Omental fat pad (tissue), 3 donors: ENCODE measurements at regions not wholly inside any gene's neighbourhood (a gene's known extent, or its start where the extent isn't known, plus 50 kb on each side); places are given as distances from the start of the nearest gene placed in this dataset.

Experiments
- ATAC-seq: fragments of 150-250 bp; one replicate; pipeline ENCODE4 v1.9.1; 2016; ENCODE audit warnings: mild to moderate bottlenecking, moderate library complexity; ENCODE audit not compliant: low FRiP score
- DNase-seq: peaks from one replicate; pipeline ENCODE4 v3.0.0-alpha.2; 2019; ENCODE audit warnings: low spot score
- TF ChIP-seq, protein P1 (sequence below), 3 donors: fragments of 450-650 bp; IDR thresholded peaks; one replicate each; pipeline ENCODE4 v1.5.1; 2016 to 2017; ENCODE audit warnings: antibody characterized with exemption in 3 of 3, mild to moderate bottlenecking in 3 of 3, moderate library complexity in 2 of 3

DNA sequence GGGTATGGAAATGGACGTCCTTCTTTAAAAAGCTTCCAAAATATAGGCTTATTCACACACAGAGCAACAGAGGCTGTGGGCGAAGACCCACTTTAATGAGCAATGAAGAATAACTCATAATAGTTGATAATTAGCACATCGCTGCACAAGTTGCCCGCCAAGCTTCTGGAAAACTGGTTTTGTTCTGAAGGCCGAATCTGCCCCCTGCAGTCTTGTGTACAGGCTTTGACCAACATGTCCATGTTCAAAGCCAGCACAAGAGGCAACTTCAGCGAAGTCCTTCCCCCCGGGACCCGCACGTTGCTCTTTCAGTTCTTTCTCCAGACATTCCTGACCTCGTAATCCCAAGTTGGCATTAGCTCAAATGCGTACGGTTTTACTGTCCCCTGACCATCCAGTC is 73.3 kb downstream of the IRX5 start:
- TF ChIP-seq, protein P1, sequence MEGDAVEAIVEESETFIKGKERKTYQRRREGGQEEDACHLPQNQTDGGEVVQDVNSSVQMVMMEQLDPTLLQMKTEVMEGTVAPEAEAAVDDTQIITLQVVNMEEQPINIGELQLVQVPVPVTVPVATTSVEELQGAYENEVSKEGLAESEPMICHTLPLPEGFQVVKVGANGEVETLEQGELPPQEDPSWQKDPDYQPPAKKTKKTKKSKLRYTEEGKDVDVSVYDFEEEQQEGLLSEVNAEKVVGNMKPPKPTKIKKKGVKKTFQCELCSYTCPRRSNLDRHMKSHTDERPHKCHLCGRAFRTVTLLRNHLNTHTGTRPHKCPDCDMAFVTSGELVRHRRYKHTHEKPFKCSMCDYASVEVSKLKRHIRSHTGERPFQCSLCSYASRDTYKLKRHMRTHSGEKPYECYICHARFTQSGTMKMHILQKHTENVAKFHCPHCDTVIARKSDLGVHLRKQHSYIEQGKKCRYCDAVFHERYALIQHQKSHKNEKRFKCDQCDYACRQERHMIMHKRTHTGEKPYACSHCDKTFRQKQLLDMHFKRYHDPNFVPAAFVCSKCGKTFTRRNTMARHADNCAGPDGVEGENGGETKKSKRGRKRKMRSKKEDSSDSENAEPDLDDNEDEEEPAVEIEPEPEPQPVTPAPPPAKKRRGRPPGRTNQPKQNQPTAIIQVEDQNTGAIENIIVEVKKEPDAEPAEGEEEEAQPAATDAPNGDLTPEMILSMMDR (IDR thresholded peaks at IDR 0.05) = no peak
- DNase-seq (no peak), ATAC-seq (no peak)

DNA sequence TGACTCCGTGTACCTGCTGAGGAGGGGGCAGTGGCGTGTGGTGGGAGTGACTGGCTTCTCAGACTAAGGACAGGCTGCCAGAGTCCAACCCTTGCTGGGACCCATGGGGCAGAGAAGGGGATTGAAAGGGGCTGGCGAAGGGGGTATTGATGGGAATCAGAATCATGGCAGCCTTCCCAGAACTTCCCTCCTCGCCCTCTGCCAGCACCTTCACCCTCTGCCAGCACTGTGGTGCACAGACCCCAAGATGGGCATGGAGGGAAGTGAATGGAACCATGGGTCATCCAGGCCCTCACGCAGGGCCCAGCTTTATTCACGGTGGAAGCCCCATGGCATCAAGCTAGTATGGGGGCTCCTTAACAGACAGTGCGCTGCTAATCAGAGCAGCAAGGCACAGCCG is 76.8 kb downstream of the IRX5 start:
- no peak for DNase-seq
- no peak for ATAC-seq
- TF ChIP-seq, protein P1 (IDR thresholded peaks at IDR 0.05) = no peak

DNA sequence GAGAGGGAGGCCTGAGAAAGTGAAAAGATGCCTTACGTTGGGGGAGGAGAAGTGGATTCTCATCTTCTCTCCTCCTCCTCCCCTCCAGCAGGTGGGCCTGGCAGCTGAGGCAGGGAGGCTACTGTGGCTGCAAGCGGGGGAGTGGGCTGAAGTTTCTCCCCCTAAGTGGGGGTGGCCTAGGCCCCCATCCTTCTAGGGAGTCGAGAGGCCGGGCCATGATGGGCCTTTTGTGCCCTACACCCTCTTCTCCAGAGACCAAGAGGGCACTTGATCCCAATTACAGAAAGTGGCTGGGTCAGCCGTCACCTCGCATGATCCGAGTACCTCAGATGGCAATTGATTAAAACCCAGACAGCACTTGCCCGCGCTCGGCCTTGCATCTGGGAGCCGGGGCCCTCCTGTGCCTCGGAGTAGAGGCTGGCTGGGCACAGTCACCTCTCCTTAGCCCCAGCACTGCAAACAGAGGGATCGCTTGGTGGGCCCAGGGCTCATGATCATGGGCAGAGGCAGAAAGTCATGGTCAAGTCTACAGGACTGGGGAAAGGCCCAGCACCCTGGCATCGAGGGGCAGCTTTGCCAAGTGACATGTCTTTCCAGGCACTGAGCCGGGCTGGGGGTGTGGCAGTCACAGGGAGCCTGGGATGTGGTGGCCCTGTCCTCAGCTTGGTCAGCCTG is 78.3 kb downstream of the IRX5 start:
- ATAC-seq = no peak
- DNase-seq = no peak
- TF ChIP-seq, protein P1 (IDR thresholded peaks at IDR 0.05) = no peak

DNA sequence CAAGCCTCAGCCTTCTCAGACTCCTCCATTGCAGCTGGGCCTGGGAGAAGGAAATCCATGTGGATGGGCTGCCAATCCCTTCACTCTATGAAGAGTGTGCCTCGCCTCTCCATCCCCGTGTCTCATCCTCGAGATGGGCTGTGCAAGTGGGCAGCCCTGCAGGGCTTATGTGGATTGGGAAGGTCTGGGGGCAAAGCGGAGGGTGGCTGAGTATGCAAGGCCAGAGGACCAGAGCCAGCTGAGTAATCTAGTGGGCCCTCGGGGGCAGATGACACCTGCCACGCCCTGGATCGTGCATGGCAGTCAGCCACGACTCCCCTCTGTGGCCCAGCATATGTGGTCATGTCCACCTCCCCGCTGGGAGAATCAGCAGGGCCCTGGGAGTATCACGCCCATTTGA is 78.9 kb downstream of the IRX5 start:
- DNase-seq (no peak), ATAC-seq (no peak)
- TF ChIP-seq, protein P1 (IDR thresholded peaks at IDR 0.05) = no peak

DNA sequence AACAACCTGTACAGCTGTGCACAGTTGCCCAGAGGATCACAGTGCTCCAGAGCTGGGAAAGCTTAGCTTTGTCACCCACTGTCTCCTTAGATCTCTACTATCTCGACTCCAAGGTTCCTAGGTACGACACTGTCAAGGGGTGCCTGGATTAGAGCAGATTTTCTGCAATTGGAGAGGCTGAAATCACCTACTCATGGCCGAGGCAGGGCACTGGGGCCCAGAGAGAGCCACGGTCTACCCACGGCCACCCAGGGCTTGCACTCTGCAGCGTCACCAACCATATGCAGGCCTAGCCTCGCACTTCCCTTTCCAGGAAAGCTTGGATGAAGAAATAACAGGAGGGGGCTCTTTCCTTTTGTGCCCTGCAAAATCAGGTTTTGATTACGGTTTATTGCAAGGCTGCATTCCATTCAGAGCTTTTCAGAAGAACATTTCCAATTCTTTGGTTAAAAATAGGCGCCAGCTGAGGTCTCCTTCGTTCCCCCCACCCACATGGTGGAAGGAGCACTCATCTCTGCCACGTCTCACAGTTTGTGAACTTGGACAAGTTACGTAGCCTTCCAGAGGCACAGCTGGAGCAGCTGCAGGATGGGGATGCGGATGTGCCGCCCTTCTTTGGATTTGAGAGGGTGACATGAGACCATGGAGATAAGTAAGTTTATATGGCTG is 80.0 kb downstream of the IRX5 start:
- TF ChIP-seq, protein P1 (IDR thresholded peaks at IDR 0.05) = no peak
- no peak for ATAC-seq

DNA sequence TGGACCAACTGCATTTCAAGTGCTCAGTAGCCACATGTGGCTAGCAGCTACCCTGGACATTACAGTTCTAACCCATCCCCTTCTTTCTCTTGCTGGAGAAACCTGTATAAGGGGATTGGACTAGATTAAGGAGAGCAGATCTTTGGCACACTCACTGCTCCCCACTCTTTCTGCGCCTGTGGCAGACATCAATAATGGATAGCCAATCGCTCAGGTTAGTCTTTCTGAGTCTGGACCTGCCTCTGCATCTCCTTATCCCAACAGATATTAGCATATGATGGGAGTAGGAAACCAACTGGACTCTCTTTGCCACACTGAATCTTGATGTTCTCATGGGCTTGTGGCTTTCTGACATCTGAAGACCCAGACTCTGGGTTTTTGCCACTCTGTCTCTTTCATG is 81.7 kb downstream of the IRX5 start:
- TF ChIP-seq, protein P1 (IDR thresholded peaks at IDR 0.05) = no peak
- no peak for ATAC-seq
- no peak for DNase-seq

More for the DNA sequence above, 80.0 kb downstream of the IRX5 start:
- no peak for DNase-seq

DNA sequence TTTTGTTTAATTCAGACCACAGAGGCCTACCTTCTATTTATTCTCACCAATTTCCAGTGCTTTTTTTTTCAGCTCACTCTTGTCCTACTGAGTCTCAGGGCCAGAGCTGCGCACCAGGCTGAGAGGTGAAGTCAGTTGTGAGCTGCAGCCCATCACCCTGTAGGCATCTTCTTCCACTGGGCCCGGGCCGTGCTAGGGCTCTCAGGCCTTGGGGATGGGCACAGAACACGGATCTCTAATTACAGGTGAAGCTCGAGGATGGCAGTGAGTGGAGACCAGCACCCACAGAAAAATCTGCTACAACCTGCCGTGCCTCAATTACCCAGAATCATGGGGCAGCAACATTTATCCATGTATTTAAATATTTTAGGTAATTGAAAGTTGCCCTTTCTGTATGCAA is 82.1 kb downstream of the IRX5 start:
- TF ChIP-seq, protein P1 (IDR thresholded peaks at IDR 0.05) = no peak
- DNase-seq (no peak), ATAC-seq (no peak)
